COLO668 (cell line): ENCODE measurements at regions not wholly inside any gene's neighbourhood (a gene's known extent, or its start where the extent isn't known, plus 50 kb on each side); places are given as distances from the start of the nearest gene placed in this dataset.

ENCODE experiments used
- DNase-seq: peaks from one replicate; lab custom pipeline; 2025; ENCODE audit not compliant: unreplicated experiment; lab: John Stamatoyannopoulos, UW

- no peak for DNase-seq
Observed at GRCh38 chr7:11290863-11291262, 317.2 kb downstream of the PHF14 start.

- no peak for DNase-seq
Observed at GRCh38 chr7:11294218-11294617, 320.5 kb downstream of the PHF14 start.

- DNase-seq, result no peak
Observed at GRCh38 chr7:11294965-11295364, 321.3 kb downstream of the PHF14 start.

GRCh38 chr7:11297126-11297625, 323.5 kb downstream of the PHF14 start:
- no peak for DNase-seq

GRCh38 chr7:11297764-11298163, 324.1 kb downstream of the PHF14 start:
- no peak for DNase-seq

GRCh38 chr7:11298220-11298619, 324.5 kb downstream of the PHF14 start:
- no peak for DNase-seq

GRCh38 chr7:11300241-11300640, 326.6 kb downstream of the PHF14 start:
- no peak for DNase-seq

GRCh38 chr7:11302121-11302520, 328.4 kb downstream of the PHF14 start:
- no peak for DNase-seq

GRCh38 chr7:11313801-11314200, 340.1 kb downstream of the PHF14 start:
- no peak for DNase-seq

- no peak for DNase-seq
Observed at GRCh38 chr7:11315666-11316258, 342.1 kb downstream of the PHF14 start.

GRCh38 chr7:11317766-11318165, 344.1 kb downstream of the PHF14 start:
- no peak for DNase-seq

GRCh38 chr7:11319491-11320274, 346.0 kb downstream of the PHF14 start:
- DNase-seq, result no peak
